ENCODE measurements at regions not wholly inside any gene's neighbourhood (a gene's known extent, or its start where the extent isn't known, plus 50 kb on each side); places are given as distances from the start of the nearest gene placed in this dataset.
"Not testable (repeated sequence)": the region's sequence is repeated elsewhere in the genome, so short reads cannot be mapped to it uniquely, and the experiment has no call there.

DNA sequence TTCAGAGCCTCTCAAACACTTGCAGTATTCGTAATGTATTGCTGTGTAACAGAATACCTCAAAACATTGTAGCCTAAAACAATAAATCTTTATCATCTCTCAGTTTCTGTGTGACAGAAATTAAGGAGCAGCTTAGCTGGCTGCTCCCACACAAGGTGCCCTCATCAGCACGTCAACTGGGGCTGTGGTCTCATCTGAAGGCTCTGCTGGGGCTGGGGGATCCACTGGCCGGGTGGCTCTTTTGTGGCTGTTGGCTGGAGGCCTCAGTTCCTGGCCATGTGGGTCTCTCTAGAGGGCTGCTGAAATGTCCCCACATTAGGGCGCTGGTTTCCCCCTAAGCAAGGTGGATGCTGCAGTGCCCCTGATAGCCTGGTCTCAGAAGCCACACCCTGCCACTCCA is 113.4 kb upstream of the CIBAR2 start:
- H3K4me3 ChIP-seq (ENCODE audit: low read depth, low read length) = no peak overlapping the region
- TF ChIP-seq, protein P1, sequence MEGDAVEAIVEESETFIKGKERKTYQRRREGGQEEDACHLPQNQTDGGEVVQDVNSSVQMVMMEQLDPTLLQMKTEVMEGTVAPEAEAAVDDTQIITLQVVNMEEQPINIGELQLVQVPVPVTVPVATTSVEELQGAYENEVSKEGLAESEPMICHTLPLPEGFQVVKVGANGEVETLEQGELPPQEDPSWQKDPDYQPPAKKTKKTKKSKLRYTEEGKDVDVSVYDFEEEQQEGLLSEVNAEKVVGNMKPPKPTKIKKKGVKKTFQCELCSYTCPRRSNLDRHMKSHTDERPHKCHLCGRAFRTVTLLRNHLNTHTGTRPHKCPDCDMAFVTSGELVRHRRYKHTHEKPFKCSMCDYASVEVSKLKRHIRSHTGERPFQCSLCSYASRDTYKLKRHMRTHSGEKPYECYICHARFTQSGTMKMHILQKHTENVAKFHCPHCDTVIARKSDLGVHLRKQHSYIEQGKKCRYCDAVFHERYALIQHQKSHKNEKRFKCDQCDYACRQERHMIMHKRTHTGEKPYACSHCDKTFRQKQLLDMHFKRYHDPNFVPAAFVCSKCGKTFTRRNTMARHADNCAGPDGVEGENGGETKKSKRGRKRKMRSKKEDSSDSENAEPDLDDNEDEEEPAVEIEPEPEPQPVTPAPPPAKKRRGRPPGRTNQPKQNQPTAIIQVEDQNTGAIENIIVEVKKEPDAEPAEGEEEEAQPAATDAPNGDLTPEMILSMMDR (IDR thresholded peaks at IDR 0.05; ENCODE audit: borderline replicate concordance, insufficient read depth, low read depth, low read length) = no peak

DNA sequence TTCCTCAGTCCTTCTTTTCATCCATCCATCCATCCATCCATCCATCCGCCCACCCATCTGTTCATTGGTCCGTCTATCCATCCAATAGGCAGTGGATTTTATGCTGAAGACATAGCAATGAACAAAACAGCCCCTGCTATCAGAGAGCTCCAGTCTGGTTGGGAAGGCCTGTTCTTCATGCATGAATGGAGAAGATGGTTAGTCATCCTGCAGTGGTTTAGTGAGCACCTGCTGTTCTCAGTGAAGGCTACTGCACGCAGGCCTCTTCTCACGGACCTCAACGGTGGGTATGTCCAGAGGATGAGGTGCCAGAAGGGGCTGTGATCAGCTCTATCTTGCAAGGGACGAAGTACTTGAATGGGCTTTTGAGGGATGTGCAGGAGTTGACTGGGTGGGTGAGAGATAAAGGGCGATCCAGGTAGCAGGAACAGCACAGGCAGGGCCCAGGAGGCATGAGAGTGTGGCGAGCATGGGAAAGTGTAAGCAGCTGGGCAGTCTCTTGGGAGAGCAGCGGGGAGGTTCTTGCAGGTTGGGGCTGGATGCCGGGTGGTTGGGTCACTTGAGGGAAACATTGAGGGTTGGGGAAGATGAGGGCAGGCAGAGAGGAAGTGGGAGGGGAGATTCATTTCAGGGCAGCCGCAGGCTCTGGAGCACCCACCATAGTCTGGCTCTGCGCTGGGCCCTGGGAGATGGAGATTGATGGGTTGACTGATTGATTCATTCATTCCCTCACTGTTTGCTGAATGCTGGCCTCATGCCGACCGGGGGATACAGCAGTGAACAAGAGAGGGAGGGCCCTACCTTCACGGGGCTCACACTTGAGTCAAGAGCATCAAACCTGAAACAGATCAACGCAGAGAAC is 115.0 kb upstream of the CIBAR2 start:
- peak overlapping the region; percentile 30 for H3K4me3 ChIP-seq (ENCODE audit: low read depth, low read length)
- TF ChIP-seq, protein P1 (IDR thresholded peaks at IDR 0.05; ENCODE audit: borderline replicate concordance, insufficient read depth, low read depth, low read length) = no peak

DNA sequence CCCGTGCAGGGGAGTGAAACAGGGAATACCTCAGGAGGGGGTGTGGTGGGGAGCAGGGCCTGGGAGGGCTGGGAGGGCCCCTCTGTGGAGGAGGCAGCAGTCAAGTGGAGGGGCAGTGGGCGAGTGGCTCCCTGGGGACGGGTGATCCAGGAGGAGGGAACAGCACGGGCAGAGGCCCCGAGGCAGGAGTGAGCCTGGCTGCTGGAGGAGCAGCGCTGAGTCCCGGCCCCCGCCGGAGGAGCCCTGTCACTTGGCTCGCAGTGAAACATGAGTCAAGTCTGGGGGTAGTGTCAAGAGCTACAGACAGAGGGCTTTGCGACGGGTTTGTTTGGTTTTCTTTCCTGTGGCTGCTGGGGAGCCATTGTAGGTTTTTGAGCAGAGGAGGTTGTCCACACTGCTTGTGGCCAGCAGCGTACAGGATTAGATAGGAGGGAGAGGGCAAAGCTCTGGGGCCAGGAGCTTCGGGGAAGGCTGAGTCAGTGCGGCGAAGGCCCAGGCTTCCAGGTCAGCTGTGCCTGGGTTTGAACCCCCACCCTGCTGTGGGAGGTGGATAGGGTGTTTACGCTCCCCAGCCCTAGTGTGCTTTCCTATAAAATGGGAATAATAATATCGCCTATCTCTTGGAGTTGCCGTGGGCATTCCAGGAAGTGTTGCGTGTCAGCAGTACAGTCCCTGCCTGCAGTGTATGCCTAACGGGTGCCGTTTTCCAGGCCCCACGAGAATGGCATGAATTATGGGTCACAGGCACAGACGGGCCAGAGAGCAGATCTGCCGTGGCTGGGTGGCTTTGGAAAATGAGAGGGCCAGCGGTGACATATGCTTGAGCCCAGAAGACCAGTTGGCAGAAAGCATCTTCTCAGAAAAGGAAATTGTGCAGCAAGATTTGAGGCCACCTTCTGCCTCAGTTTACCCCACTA is 115.9 kb upstream of the CIBAR2 start:
- TF ChIP-seq, protein P1 (IDR thresholded peaks at IDR 0.05; ENCODE audit: borderline replicate concordance, insufficient read depth, low read depth, low read length) = no peak
- H3K4me3 ChIP-seq (ENCODE audit: low read depth, low read length) = peak overlapping the region; percentile 30

DNA sequence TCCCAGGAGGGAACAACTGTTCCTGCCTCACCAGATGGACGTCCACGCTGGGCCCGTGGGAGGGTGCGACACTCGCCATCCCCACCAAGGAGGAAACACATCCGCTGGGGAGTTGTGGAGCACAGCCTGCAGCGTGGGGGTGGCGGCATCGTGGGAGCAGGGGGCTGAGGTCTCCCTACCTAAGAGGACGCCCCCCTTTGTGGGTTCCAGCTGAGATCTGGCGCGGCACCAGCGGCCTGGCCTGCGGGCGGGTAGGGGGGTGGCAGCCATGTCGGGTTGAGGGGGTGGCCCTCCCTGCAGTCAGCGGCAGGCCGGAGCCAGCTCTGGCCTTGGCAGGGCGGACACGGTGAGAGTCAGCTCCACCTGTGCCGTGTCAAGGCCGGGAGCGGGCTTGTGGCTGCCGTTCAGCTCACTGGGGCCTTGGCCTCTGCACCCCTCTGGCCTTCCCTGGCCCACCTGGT is 116.7 kb upstream of the CIBAR2 start:
- no peak overlapping the region for H3K4me3 ChIP-seq (ENCODE audit: low read depth, low read length)
- TF ChIP-seq, protein P1 (IDR thresholded peaks at IDR 0.05; ENCODE audit: borderline replicate concordance, insufficient read depth, low read depth, low read length) = no peak

DNA sequence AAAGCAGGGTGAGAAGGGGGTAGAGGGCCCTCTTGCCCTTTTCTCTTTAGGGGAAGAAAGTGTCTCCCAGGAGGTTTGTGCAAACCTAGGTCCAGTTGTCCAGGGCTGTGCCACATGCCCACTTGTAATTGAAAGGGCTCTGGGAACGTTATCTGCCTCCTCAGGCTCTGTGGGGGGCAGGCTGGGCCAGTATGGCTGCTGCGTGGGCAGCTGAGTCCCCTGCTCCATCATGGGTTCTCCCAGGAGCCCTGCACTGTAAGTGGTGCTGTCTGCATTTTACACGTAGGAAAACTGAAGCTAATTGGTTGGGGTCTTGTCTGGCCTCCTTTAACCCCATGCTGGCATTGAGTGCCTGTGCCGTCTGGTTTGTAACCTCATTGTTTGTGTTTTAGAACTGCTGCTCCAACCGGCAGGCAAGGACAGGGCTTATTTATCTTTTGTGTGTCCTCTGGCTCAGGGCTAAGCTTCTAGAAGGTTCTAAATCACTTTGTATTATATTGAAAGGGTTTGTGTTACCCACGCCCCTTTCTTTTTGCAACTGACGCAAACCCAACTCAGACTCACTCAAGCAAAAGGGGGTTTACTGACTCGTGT is 117.7 kb upstream of the CIBAR2 start:
- no peak overlapping the region for H3K4me3 ChIP-seq (ENCODE audit: low read depth, low read length)
- TF ChIP-seq, protein P1 (IDR thresholded peaks at IDR 0.05; ENCODE audit: borderline replicate concordance, insufficient read depth, low read depth, low read length) = no peak

DNA sequence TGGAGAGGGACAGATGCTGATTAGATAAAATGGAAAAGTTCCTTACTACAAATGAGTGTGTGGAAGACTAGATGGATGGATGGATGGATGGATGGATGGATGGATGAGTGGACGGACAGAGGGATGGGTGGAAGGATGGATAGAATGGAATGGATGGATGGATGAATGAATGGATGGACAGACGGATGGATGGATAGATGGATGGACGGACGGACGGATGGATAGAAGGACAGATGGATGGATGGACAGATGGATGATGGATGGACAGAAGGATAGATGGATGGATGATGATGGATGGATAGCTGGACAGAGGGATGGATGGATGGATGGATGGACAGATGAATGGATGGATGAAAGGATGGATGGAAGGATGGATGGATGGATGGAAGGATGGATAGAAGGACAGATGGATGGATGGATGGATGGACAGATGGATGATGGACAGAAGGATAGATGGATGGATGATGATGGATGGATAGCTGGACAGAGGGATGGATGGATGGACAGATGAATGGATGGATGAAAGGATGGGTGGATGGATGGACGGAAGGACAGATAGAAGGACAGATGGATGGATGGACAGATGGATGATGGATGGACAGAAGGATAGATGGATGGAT is 118.6 kb upstream of the CIBAR2 start:
- H3K4me3 ChIP-seq (ENCODE audit: low read depth, low read length) = not testable (repeated sequence)

DNA sequence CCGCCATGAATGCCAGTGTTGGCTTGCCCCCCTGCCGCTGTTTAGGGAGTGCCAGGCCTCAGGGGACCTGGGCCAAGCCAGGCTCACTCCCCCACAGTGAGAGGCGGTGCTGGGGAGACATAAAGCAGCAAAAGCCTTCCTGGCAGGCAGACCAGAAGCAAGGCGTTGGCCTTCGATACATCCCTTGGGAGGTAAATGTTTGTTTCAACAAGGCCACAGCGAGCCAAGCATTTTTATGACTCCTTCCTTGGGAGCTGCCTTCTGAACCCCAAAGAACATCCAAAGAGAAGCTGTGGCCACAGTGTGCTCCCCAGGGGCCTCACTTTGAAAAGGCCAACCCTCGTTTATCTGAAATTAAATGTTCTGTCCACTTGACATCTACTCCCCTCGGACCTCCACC is 119.7 kb upstream of the CIBAR2 start:
- TF ChIP-seq, protein P1 (IDR thresholded peaks at IDR 0.05; ENCODE audit: borderline replicate concordance, insufficient read depth, low read depth, low read length) = no peak
- no peak overlapping the region for H3K4me3 ChIP-seq (ENCODE audit: low read depth, low read length)

Measured in GM12875 (cell line).